ENCODE measurements at regions not wholly inside any gene's neighbourhood (a gene's known extent, or its start where the extent isn't known, plus 50 kb on each side); places are given as distances from the start of the nearest gene placed in this dataset.

- TF ChIP-seq RAD21 (IDR thresholded peaks at IDR 0.05) (no peak), CTCF (IDR thresholded peaks at IDR 0.05; ENCODE audit: low read depth, low read length, missing input control) (no peak), MAX (IDR thresholded peaks at IDR 0.05) (no peak), YY1 (IDR thresholded peaks at IDR 0.05) (no peak), GABPA (IDR thresholded peaks at IDR 0.05 in 1 of 2, conservative IDR thresholded peaks at IDR 0.05 in 1 of 2) (no peak), SP1 (IDR thresholded peaks at IDR 0.05) (no peak), REST (IDR thresholded peaks at IDR 0.05) (no peak), JUND (IDR thresholded peaks at IDR 0.05) (no peak), HNF4G (IDR thresholded peaks at IDR 0.05) (no peak), ZBTB33 (IDR thresholded peaks at IDR 0.05) (no peak), RXRA (IDR thresholded peaks at IDR 0.05) (no peak), TAF1 (conservative IDR thresholded peaks at IDR 0.05) (no peak)
These were observed 684.4 kb downstream of the PLA2G4A start for GRCh38 chr1:187513190-187513589.

Measured in liver (tissue), 3 donors.